H1 (cell line): ENCODE measurements at regions not wholly inside any gene's neighbourhood (a gene's known extent, or its start where the extent isn't known, plus 50 kb on each side); places are given as distances from the start of the nearest gene placed in this dataset.

Experiments
- CHD7 ChIP-seq: fragments of 300-600 bp; sonication (generic); IDR thresholded peaks from 2 replicates; pipeline ENCODE4 v1.7.1; 2012; ENCODE audit warnings: low read length, moderate library complexity, mild to moderate bottlenecking, inconsistent platforms; ENCODE audit not compliant: insufficient replicate concordance

- no peak for TF ChIP-seq CHD7
- TF ChIP-seq, all 59 proteins: peak for 0
Observed at GRCh38 chr2:204023088-204023487, 86.5 kb downstream of the ICOS start (continued).
